ENCODE measurements at regions not wholly inside any gene's neighbourhood (a gene's known extent, or its start where the extent isn't known, plus 50 kb on each side); places are given as distances from the start of the nearest gene placed in this dataset.

DNA sequence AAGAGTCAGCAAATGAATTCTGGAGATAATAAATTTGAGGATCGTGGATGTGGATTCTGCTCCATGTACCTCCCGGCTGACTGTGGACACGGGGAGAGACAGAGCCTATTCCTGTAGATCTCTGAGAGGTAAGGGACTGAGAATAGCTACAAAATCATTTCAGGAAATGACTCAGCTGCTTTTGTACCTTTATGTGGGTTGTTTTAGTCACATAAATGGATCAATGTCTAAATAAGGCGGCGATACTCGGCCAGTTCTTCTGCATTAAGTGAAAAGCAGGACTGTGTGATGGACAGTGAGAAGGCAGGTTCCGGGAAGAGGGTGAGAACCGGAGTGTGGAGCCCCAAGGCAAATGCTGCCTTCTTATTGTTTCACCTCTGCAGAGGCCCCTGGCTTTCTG, 128.1 kb downstream of the EFNB2 start:
- TF ChIP-seq, protein P1, sequence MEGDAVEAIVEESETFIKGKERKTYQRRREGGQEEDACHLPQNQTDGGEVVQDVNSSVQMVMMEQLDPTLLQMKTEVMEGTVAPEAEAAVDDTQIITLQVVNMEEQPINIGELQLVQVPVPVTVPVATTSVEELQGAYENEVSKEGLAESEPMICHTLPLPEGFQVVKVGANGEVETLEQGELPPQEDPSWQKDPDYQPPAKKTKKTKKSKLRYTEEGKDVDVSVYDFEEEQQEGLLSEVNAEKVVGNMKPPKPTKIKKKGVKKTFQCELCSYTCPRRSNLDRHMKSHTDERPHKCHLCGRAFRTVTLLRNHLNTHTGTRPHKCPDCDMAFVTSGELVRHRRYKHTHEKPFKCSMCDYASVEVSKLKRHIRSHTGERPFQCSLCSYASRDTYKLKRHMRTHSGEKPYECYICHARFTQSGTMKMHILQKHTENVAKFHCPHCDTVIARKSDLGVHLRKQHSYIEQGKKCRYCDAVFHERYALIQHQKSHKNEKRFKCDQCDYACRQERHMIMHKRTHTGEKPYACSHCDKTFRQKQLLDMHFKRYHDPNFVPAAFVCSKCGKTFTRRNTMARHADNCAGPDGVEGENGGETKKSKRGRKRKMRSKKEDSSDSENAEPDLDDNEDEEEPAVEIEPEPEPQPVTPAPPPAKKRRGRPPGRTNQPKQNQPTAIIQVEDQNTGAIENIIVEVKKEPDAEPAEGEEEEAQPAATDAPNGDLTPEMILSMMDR (IDR thresholded peaks at IDR 0.05; ENCODE audit: low read depth, low read length): no peak
- TF ChIP-seq, protein P2, sequence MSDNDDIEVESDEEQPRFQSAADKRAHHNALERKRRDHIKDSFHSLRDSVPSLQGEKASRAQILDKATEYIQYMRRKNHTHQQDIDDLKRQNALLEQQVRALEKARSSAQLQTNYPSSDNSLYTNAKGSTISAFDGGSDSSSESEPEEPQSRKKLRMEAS (IDR thresholded peaks at IDR 0.05; ENCODE audit: low read depth, low read length): no peak
- TF ChIP-seq POLR2A (IDR thresholded peaks at IDR 0.05; ENCODE audit: extremely low read depth, insufficient read length) (no peak), MYC (IDR thresholded peaks at IDR 0.05; ENCODE audit: low read depth, low read length) (no peak)

Data from NB4 (cell line).